GM12873 (cell line): ENCODE measurements at regions not wholly inside any gene's neighbourhood (a gene's known extent, or its start where the extent isn't known, plus 50 kb on each side); places are given as distances from the start of the nearest gene placed in this dataset.

Source experiments
- CTCF ChIP-seq: IDR thresholded peaks from 2 replicates; pipeline ENCODE4 v1.5.1; 2012; ENCODE audit warnings: low read depth, mild to moderate bottlenecking, moderate library complexity, low read length, control low read depth; ENCODE audit not compliant: insufficient read depth; ENCODE audit errors: missing control alignments

GRCh38 chr3:34837848-34838741, 801.2 kb upstream of the ARPP21 start:
- no peak for TF ChIP-seq CTCF

- TF ChIP-seq CTCF, result no peak
Observed at GRCh38 chr3:34842706-34843480, 796.4 kb upstream of the ARPP21 start.

- TF ChIP-seq CTCF, result no peak
Observed at GRCh38 chr3:34844323-34844620, 795.1 kb upstream of the ARPP21 start.

GRCh38 chr3:34851137-34851536, 788.2 kb upstream of the ARPP21 start:
- TF ChIP-seq CTCF, result no peak

GRCh38 chr3:34852844-34853439, 786.4 kb upstream of the ARPP21 start:
- no peak for TF ChIP-seq CTCF

GRCh38 chr3:34856081-34856947, 783.0 kb upstream of the ARPP21 start:
- no peak for TF ChIP-seq CTCF
